AG10803 (cell line): ENCODE measurements at regions not wholly inside any gene's neighbourhood (a gene's known extent, or its start where the extent isn't known, plus 50 kb on each side); places are given as distances from the start of the nearest gene placed in this dataset.

ENCODE experiments used
- DNase-seq: peaks from one replicate; pipeline ENCODE4 v3.0.0; 2010; ENCODE audit warnings: low read depth
- H3K4me3 ChIP-seq: 2 replicates; pipeline ENCODE4 v1.5.1; 2011; ENCODE audit warnings: mild to moderate bottlenecking, low read length, control low read depth
- CTCF ChIP-seq: conservative IDR thresholded peaks from 2 replicates; pipeline ENCODE4 v1.5.1; 2011; ENCODE audit warnings: mild to moderate bottlenecking, low read length, control low read depth, inconsistent platforms

DNA sequence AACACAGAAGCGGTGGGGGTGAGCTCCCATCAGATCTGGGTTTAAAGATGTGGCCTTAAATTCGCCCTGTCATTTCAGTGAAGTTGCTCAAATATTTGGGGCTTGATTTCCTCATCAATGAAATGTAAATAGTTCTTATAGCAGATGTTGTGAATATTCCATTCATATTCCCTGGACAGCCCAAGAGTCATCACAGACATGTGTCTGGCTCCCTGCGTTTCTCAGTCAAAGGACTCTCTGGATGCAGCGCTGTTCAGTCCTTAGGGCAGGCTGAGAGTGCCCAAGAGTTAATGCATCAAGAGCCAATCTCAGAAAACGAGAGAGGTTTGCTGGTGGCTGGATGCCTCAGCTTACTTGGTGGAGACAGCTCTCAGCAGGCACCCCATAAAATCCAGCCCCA lies 475.5 kb upstream of the VSTM2A start:
- DNase-seq = no peak
- TF ChIP-seq CTCF = no peak
- no peak overlapping the region for H3K4me3 ChIP-seq

DNA sequence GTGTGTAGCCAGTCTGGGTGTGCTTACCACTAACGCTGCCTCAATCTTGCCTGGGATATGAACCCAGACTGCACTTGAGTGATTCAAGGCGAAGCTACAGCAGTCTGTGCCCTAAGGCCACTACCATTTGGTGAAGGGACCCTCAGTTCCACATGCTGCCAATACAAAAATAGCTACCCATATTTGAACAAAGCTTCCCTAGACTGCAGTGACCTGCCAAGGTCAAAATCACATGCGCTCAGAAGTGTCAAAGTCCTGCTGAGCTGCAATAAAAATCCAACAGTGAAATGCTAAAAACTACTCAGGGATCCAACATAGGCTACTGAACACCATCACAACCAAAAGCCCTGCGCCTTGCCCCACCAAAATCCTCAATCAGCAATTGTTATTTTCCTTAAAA lies 472.3 kb upstream of the VSTM2A start:
- no peak for DNase-seq
- no peak for TF ChIP-seq CTCF
- no peak overlapping the region for H3K4me3 ChIP-seq

DNA sequence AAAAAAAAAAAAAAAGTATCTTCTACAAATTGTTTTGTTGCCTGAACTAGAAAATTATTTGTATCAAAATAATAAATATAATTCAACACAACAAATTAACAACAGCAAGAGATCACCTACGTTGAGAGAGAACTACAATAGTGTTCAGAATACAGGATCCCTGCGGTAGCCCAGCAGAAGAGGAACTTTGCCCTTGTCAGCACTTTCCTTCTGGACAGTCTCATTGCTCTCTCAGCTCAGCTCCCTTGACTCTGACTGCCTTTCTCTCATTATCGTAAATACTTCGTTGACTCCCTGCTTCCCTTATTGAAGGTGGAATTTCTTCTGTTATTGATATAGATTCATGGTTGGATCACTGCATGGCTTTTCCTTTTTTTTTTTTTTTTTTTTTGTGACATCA lies 469.5 kb upstream of the VSTM2A start:
- DNase-seq = no peak
- no peak for TF ChIP-seq CTCF
- no peak overlapping the region for H3K4me3 ChIP-seq

DNA sequence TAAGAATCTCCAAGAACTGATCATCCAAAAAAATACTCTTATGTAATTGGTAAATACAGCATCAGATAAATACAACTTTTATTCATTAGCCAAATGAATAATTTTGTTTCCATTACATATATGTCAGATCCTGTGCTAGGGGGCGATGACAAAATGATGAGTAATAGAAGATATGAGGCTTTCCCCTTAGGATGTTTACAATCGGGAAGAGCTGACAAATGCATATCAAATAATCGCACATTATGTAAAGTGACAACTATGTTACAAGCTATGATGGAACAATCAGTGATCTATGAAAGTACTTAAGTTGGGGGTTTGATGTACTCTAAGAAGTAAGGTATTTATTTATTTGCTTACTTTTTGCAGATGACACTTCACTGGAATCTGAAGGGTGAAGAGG lies 465.6 kb upstream of the VSTM2A start:
- TF ChIP-seq CTCF = no peak
- DNase-seq = no peak
- H3K4me3 ChIP-seq = no peak overlapping the region

DNA sequence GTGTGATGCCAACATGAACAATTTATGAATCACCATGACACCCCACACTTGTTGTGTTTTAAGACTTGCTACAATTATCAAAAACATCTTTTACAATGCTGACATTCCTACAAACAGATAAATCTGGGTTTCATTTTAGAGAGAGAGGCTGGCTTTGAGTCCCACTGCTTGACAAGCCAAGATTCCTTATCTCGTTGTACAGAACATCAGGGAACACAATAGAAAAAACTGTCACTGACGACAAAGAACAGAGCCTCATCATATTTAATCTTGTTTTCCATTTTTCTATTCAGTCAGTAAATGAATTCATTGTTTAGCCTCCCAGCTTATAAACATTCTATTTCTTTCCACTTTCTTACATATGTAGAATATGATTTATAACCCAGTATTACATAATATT lies 461.6 kb upstream of the VSTM2A start:
- TF ChIP-seq CTCF = no peak
- no peak overlapping the region for H3K4me3 ChIP-seq
- no peak for DNase-seq

DNA sequence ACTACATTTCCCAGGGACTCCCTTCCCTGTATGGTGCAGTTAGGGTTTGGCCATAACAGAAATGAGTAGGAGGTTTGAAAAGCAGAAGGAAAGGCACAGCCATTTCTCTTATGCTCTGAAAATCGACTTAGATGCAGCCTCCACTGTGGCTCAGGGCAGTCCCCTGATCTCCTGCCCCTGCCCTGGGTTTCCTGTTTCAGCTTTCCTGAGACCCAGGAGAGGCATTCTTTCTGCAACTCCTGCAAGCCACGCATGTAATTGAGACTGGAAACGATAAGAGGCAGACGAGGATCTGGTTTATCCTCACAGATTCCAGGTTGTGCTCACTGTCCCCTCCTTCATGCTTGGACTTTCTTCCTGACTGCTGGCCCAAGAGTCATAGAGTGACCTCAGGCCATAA lies 461.2 kb upstream of the VSTM2A start:
- DNase-seq = no peak
- no peak overlapping the region for H3K4me3 ChIP-seq
- no peak for TF ChIP-seq CTCF

GRCh38 chr7:54084340-54084739 lies 457.8 kb upstream of the VSTM2A start:
- TF ChIP-seq CTCF = no peak
- H3K4me3 ChIP-seq = no peak overlapping the region
- no peak for DNase-seq
